SH-SY5Y (cell line): ENCODE measurements at regions not wholly inside any gene's neighbourhood (a gene's known extent, or its start where the extent isn't known, plus 50 kb on each side); places are given as distances from the start of the nearest gene placed in this dataset.

Experiments used
- GATA2 ChIP-seq: IDR thresholded peaks from 2 replicates; pipeline ENCODE4 v1.6.1; 2011; ENCODE audit warnings: mild to moderate bottlenecking, low read depth, low read length
- GATA3 ChIP-seq: IDR thresholded peaks from 2 replicates; pipeline ENCODE4 v1.6.1; 2011; ENCODE audit warnings: low read depth, mild to moderate bottlenecking, low read length, moderate library complexity

- TF ChIP-seq GATA2, result no peak
- TF ChIP-seq GATA3, result no peak
Observed at GRCh38 chr14:61150851-61151250, 130.3 kb downstream of the TMEM30B start.
